ENCODE measurements at regions not wholly inside any gene's neighbourhood (a gene's known extent, or its start where the extent isn't known, plus 50 kb on each side); places are given as distances from the start of the nearest gene placed in this dataset.

DNA sequence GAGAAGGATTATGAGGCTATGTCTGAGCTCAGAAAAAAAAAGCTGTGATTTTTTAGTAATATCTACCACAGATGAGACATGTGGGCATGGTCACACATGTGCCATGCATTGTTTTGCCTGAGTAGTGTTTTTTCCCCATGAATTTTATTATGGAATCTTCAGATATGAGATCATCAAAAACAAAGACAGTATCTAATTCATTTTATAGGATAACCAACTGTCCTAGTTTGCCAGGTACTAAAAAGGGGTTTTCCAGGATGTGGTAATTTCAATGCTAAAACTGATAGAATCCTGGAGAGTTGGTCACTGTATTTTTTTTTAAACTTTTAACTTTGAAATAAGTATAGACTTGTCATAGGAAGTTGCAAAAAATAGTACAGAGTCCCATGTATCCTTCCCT, 127.4 kb upstream of the MAP3K7 start:
- TF ChIP-seq, protein P1, sequence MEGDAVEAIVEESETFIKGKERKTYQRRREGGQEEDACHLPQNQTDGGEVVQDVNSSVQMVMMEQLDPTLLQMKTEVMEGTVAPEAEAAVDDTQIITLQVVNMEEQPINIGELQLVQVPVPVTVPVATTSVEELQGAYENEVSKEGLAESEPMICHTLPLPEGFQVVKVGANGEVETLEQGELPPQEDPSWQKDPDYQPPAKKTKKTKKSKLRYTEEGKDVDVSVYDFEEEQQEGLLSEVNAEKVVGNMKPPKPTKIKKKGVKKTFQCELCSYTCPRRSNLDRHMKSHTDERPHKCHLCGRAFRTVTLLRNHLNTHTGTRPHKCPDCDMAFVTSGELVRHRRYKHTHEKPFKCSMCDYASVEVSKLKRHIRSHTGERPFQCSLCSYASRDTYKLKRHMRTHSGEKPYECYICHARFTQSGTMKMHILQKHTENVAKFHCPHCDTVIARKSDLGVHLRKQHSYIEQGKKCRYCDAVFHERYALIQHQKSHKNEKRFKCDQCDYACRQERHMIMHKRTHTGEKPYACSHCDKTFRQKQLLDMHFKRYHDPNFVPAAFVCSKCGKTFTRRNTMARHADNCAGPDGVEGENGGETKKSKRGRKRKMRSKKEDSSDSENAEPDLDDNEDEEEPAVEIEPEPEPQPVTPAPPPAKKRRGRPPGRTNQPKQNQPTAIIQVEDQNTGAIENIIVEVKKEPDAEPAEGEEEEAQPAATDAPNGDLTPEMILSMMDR (IDR thresholded peaks at IDR 0.05), result no peak
- no peak for TF ChIP-seq POLR2A (IDR thresholded peaks at IDR 0.05)

Measured in body of pancreas (tissue), 4 donors.